ENCODE measurements at regions not wholly inside any gene's neighbourhood (a gene's known extent, or its start where the extent isn't known, plus 50 kb on each side); places are given as distances from the start of the nearest gene placed in this dataset.

- Histone ChIP-seq H3K9ac (ENCODE audit: low read length) (no peak overlapping the region), H3K27me3 (ENCODE audit: control insufficient read depth, insufficient read depth, low read length) (no peaks in the 10 kb centered on the region), H3K4me3 (ENCODE audit: low read length) (no peak overlapping the region), H3K36me3 (ENCODE audit: control insufficient read depth, insufficient read depth, low read length) (peaks cover 5% of the 10 kb centered on the region), H3K4me1 (ENCODE audit: control insufficient read depth, insufficient read depth, low read length) (peaks cover 66% of the 10 kb centered on the region), H3K9me3 (ENCODE audit: control insufficient read depth, low read length) (no peaks in the 10 kb centered on the region)
Observed at GRCh38 chr17:72416054-72416675, 295.3 kb downstream of the SOX9 start.

GRCh38 chr17:72416905-72417304 lies 296.1 kb downstream of the SOX9 start:
- no peak overlapping the region for H3K9ac ChIP-seq (ENCODE audit: low read length)
- peaks cover 5% of the 10 kb centered on the region for H3K36me3 ChIP-seq (ENCODE audit: control insufficient read depth, insufficient read depth, low read length)
- no peaks in the 10 kb centered on the region for H3K9me3 ChIP-seq (ENCODE audit: control insufficient read depth, low read length)
- no peak overlapping the region for H3K4me3 ChIP-seq (ENCODE audit: low read length)
- peaks cover 66% of the 10 kb centered on the region for H3K4me1 ChIP-seq (ENCODE audit: control insufficient read depth, insufficient read depth, low read length)
- no peaks in the 10 kb centered on the region for H3K27me3 ChIP-seq (ENCODE audit: control insufficient read depth, insufficient read depth, low read length)

DNA sequence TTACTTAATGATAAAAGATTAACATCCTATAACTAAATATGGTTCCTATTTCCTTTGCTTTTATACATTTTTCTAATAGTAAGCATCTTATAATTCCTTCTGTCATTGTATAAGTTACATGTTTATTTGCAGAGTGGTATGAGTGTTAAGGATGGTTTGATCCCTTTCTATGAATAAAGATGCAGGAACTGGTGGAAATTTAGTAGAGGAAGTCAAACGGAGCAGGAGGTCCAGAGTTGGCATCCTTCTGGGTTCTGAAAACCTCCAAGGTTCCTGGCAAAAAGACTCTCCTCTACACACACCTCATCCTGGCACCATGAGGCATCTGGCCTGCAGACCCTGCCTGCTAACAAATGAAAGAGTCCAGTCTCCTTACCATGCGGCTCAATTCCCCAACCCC lies 296.8 kb downstream of the SOX9 start:
- Histone ChIP-seq H3K9ac (ENCODE audit: low read length) (no peak overlapping the region), H3K4me1 (ENCODE audit: control insufficient read depth, insufficient read depth, low read length) (peaks cover 65% of the 10 kb centered on the region), H3K4me3 (ENCODE audit: low read length) (no peak overlapping the region), H3K9me3 (ENCODE audit: control insufficient read depth, low read length) (no peaks in the 10 kb centered on the region), H3K27me3 (ENCODE audit: control insufficient read depth, insufficient read depth, low read length) (no peaks in the 10 kb centered on the region), H3K36me3 (ENCODE audit: control insufficient read depth, insufficient read depth, low read length) (peaks cover 5% of the 10 kb centered on the region)

GRCh38 chr17:72419866-72420774 lies 299.3 kb downstream of the SOX9 start:
- H3K9me3 ChIP-seq (ENCODE audit: control insufficient read depth, low read length): no peaks in the 10 kb centered on the region
- H3K36me3 ChIP-seq (ENCODE audit: control insufficient read depth, insufficient read depth, low read length): peaks cover 5% of the 10 kb centered on the region
- no peak overlapping the region for H3K4me3 ChIP-seq (ENCODE audit: low read length)
- no peak overlapping the region for H3K9ac ChIP-seq (ENCODE audit: low read length)
- H3K27me3 ChIP-seq (ENCODE audit: control insufficient read depth, insufficient read depth, low read length): no peaks in the 10 kb centered on the region
- H3K4me1 ChIP-seq (ENCODE audit: control insufficient read depth, insufficient read depth, low read length): peaks cover 59% of the 10 kb centered on the region

- Histone ChIP-seq H3K4me1 (ENCODE audit: control insufficient read depth, insufficient read depth, low read length) (peaks cover 59% of the 10 kb centered on the region), H3K27me3 (ENCODE audit: control insufficient read depth, insufficient read depth, low read length) (no peaks in the 10 kb centered on the region), H3K9ac (ENCODE audit: low read length) (peak overlapping the region; percentile 38), H3K36me3 (ENCODE audit: control insufficient read depth, insufficient read depth, low read length) (peaks cover 7% of the 10 kb centered on the region), H3K4me3 (ENCODE audit: low read length) (no peak overlapping the region), H3K9me3 (ENCODE audit: control insufficient read depth, low read length) (no peaks in the 10 kb centered on the region)
Observed at GRCh38 chr17:72420775-72421127, 299.9 kb downstream of the SOX9 start.

DNA sequence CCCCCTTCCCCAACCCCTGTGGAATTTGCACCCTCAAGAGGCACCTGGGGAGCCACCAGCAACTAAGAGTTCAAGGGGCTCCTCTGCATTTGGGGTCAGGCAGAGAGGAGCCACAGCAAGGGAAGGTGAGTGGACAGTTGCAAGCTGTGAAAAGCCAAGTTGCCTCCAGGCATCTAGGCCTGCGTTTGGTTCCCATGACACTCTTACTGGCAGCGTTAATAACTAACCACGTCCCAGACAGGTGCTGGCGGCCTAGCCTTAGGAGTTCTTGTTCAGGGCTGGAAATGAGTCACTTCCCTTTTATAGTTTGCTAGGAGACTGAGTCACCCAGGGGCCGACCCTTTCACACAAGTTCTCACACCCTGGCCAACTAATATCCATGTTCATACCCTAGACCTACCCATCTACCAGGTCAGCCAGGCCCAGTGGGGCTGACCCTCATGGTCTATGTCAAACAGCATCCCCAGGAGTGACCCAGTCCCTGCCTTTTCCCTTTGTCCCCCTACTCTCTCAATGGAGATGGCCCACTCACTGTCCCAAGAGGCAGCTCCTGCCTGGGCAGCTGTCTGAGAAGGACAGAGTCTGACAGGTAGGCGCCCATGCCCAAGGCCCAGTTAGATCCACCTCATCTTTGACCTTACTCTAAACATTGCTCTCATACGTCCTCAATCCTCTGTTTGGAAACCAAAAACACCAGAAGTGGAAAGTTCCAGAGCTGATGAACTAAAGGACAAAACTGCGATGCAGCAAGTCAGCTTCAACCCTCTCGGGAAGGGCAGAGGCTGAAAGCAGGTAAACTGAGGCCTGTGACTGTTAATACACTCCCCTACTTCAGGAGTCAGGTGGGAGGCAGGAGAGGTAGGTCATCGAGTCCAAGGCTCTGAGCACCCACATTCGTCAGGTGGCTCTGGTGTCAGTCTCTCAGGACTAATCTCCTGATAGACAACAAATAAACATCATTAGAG lies 300.6 kb downstream of the SOX9 start:
- no peaks in the 10 kb centered on the region for H3K9me3 ChIP-seq (ENCODE audit: control insufficient read depth, low read length)
- H3K4me1 ChIP-seq (ENCODE audit: control insufficient read depth, insufficient read depth, low read length): peaks cover 59% of the 10 kb centered on the region
- peak overlapping the region; percentile 50 for H3K9ac ChIP-seq (ENCODE audit: low read length)
- no peaks in the 10 kb centered on the region for H3K27me3 ChIP-seq (ENCODE audit: control insufficient read depth, insufficient read depth, low read length)
- peaks cover 10% of the 10 kb centered on the region for H3K36me3 ChIP-seq (ENCODE audit: control insufficient read depth, insufficient read depth, low read length)
- peak overlapping the region; percentile 3 for H3K4me3 ChIP-seq (ENCODE audit: low read length)

- Histone ChIP-seq H3K4me1 (ENCODE audit: control insufficient read depth, insufficient read depth, low read length) (peaks cover 61% of the 10 kb centered on the region), H3K9me3 (ENCODE audit: control insufficient read depth, low read length) (no peaks in the 10 kb centered on the region), H3K9ac (ENCODE audit: low read length) (no peak overlapping the region), H3K27me3 (ENCODE audit: control insufficient read depth, insufficient read depth, low read length) (no peaks in the 10 kb centered on the region), H3K36me3 (ENCODE audit: control insufficient read depth, insufficient read depth, low read length) (peaks cover 10% of the 10 kb centered on the region), H3K4me3 (ENCODE audit: low read length) (no peak overlapping the region)
Observed at GRCh38 chr17:72422204-72422504, 301.3 kb downstream of the SOX9 start.

- no peak overlapping the region for H3K9ac ChIP-seq (ENCODE audit: low read length)
Observed at GRCh38 chr17:72422505-72423285, 301.9 kb downstream of the SOX9 start.

DNA sequence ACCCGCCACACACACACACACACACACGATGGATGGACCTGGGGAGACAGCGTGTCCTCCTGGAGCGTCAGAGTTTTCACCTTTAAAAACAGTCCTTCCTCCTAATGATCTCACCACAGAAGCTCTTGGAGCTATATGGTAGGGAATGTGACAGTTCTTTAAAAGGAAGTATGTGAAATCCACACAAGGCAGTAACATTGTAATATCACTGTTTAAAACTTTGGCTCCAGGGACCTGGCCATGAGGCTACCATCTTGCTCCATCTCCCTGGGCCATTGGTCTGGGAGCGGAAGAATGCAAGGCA lies 302.4 kb downstream of the SOX9 start:
- H3K9ac ChIP-seq (ENCODE audit: low read length): no peak overlapping the region
- no peaks in the 10 kb centered on the region for H3K27me3 ChIP-seq (ENCODE audit: control insufficient read depth, insufficient read depth, low read length)
- peaks cover 72% of the 10 kb centered on the region for H3K4me1 ChIP-seq (ENCODE audit: control insufficient read depth, insufficient read depth, low read length)
- no peak overlapping the region for H3K4me3 ChIP-seq (ENCODE audit: low read length)
- H3K9me3 ChIP-seq (ENCODE audit: control insufficient read depth, low read length): no peaks in the 10 kb centered on the region
- H3K36me3 ChIP-seq (ENCODE audit: control insufficient read depth, insufficient read depth, low read length): peaks cover 10% of the 10 kb centered on the region

More at GRCh38 chr17:72422505-72423285, 301.9 kb downstream of the SOX9 start:
- Histone ChIP-seq H3K9me3 (ENCODE audit: control insufficient read depth, low read length) (no peaks in the 10 kb centered on the region), H3K27me3 (ENCODE audit: control insufficient read depth, insufficient read depth, low read length) (no peaks in the 10 kb centered on the region), H3K4me1 (ENCODE audit: control insufficient read depth, insufficient read depth, low read length) (peaks cover 67% of the 10 kb centered on the region), H3K36me3 (ENCODE audit: control insufficient read depth, insufficient read depth, low read length) (peaks cover 10% of the 10 kb centered on the region), H3K4me3 (ENCODE audit: low read length) (no peak overlapping the region)

GRCh38 chr17:72423718-72424117 lies 302.9 kb downstream of the SOX9 start:
- no peaks in the 10 kb centered on the region for H3K27me3 ChIP-seq (ENCODE audit: control insufficient read depth, insufficient read depth, low read length)
- H3K4me1 ChIP-seq (ENCODE audit: control insufficient read depth, insufficient read depth, low read length): peaks cover 76% of the 10 kb centered on the region
- no peak overlapping the region for H3K9ac ChIP-seq (ENCODE audit: low read length)
- no peak overlapping the region for H3K4me3 ChIP-seq (ENCODE audit: low read length)
- H3K36me3 ChIP-seq (ENCODE audit: control insufficient read depth, insufficient read depth, low read length): peaks cover 10% of the 10 kb centered on the region
- no peaks in the 10 kb centered on the region for H3K9me3 ChIP-seq (ENCODE audit: control insufficient read depth, low read length)

DNA sequence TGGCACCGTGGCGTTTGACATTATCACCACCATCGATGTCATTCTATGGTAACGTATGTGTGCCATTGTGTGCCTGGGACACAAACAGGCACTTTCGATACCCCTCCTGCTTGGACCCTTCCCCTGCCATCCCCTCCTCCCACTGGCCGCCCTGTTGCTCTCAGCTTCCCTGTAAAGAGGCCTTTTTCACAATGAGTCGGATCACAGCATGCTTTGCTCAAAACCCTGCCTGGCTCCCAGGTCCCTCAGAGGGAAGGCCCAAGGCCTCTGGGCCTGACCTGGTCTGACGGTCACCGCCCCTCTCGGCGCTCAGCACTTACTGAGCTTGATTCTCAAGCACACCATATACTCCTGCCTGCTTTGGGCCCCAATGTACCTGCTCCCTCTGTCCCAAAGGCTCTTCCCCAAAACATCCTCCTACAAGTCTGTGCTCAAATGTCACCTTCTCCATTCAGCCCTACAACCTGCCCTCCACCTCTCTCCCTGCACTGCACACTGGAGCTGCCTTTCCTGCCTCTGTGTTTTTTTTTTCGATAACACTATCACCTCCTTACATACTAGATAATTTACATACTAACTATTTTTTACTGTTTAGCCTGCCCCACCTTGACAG lies 303.8 kb downstream of the SOX9 start:
- no peaks in the 10 kb centered on the region for H3K27me3 ChIP-seq (ENCODE audit: control insufficient read depth, insufficient read depth, low read length)
- H3K9me3 ChIP-seq (ENCODE audit: control insufficient read depth, low read length): no peaks in the 10 kb centered on the region
- peaks cover 82% of the 10 kb centered on the region for H3K4me1 ChIP-seq (ENCODE audit: control insufficient read depth, insufficient read depth, low read length)
- no peak overlapping the region for H3K4me3 ChIP-seq (ENCODE audit: low read length)
- H3K36me3 ChIP-seq (ENCODE audit: control insufficient read depth, insufficient read depth, low read length): peaks cover 7% of the 10 kb centered on the region
- no peak overlapping the region for H3K9ac ChIP-seq (ENCODE audit: low read length)
